ENCODE measurements at regions not wholly inside any gene's neighbourhood (a gene's known extent, or its start where the extent isn't known, plus 50 kb on each side); places are given as distances from the start of the nearest gene placed in this dataset.

DNA sequence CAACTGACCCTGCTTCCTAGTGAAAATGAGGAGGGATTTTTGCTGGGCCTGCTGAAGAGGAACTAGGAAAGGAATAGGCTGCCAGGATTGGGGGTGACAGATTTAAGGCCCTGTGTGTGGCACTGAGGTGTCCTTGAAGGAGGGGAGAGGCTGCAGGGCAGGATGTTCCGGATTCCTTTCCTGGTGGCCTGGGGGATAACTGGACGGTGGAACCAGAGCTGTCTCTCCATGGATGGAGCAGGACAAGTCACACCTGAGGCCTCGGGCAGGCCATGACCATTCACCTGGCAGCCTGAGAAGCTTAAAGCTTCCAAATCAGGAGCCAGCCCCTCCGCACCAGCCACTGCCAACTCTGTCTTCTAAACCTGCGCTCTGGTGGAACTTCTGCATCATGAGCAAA, 56.0 kb upstream of the SLC22A23 start:
- FAIRE-seq: no peak
- no peaks in the 10 kb centered on the region for H3K4me1 ChIP-seq (ENCODE audit: control insufficient read depth, insufficient read depth, low read length)

More for the DNA sequence above, 56.0 kb upstream of the SLC22A23 start:
- in situ Hi-C loops (cut with MboI) (no loop called here), intact Hi-C loops (cut with micrococcal nuclease; ENCODE audit: unreplicated experiment) (loop anchor here (5.0 kb wide), 1 partner anchor 236 kb away; no protein-coding TSS in a partner anchor)
- ChIA-PET SMC1A (ENCODE audit: uncharacterized antibody, unreplicated experiment) (interaction anchor here (0.8 kb wide), 1 partner anchor 15 kb away, joined by 3 read pairs; no protein-coding TSS in a partner anchor), POLR2A (no interaction called here), CTCF (no interaction called here), RAD21 (ENCODE audit: unreplicated experiment) (interaction anchor here (1.2 kb wide), 1 partner anchor 261 kb away, joined by 3 read pairs; no protein-coding TSS in a partner anchor)
- WGBS (ENCODE audit: insufficient coverage, insufficient replicate concordance, low lambda C conversion rate, missing lambda C conversion rate): 28% methylated on average over 4 of the region's 5 CpGs
- Histone ChIP-seq H3K4me2 (ENCODE audit: control insufficient read depth, insufficient read depth) (no peak overlapping the region), H3K27ac (ENCODE audit: control insufficient read depth, insufficient read depth) (no peak overlapping the region), H3K4me3 (no peak overlapping the region), H3K79me2 (ENCODE audit: control insufficient read depth, insufficient read depth, low read length) (no peaks in the 10 kb centered on the region), H3K9ac (ENCODE audit: control insufficient read depth, insufficient read depth, low read length) (no peak overlapping the region), H3K9me3 (replicated peaks; ENCODE audit: control insufficient read depth, insufficient read depth, low read length) (no peaks in the 10 kb centered on the region), H2AFZ (ENCODE audit: control insufficient read depth, low read depth, low read length) (no peak overlapping the region), H4K20me1 (ENCODE audit: control insufficient read depth, insufficient read depth) (no peaks in the 10 kb centered on the region), H3K36me3 (ENCODE audit: control insufficient read depth in 2 of 2, insufficient read depth in 2 of 2, low read length in 1 of 2) (no peaks in the 10 kb centered on the region), H3K27me3 (replicated peaks in 1 of 2; ENCODE audit: control insufficient read depth in 2 of 2, insufficient read depth in 2 of 2, low read length in 1 of 2) (no peaks in the 10 kb centered on the region; a peak in 2 of 4 replicates)
- BruUV-seq (replicated peaks): no TSS peak
- TF ChIP-seq IKZF1 (conservative IDR thresholded peaks at IDR 0.05) (no peak), PML (IDR thresholded peaks at IDR 0.05; ENCODE audit: low read length) (no peak), ZNF622 (IDR thresholded peaks at IDR 0.05) (no peak), RUNX3 (IDR thresholded peaks at IDR 0.05; ENCODE audit: low read length) (no peak), ETV6 (conservative IDR thresholded peaks at IDR 0.05 in 1 of 2, IDR thresholded peaks at IDR 0.05 in 1 of 2; ENCODE audit: borderline replicate concordance in 1 of 2, low read depth in 1 of 2) (no peak), ESRRA (IDR thresholded peaks at IDR 0.05; ENCODE audit: low read length) (no peak), CREM (IDR thresholded peaks at IDR 0.05; ENCODE audit: low read depth) (no peak), RELA (IDR thresholded peaks at IDR 0.05; ENCODE audit: borderline replicate concordance, partially characterized antibody) (no peak), CREB1 (IDR thresholded peaks at IDR 0.05; ENCODE audit: low read depth) (no peak), SMAD5 (IDR thresholded peaks at IDR 0.05; ENCODE audit: low read depth) (no peak), TBL1XR1 (IDR thresholded peaks at IDR 0.05; ENCODE audit: low read depth, low read length) (no peak), CBX5 (IDR thresholded peaks at IDR 0.05; ENCODE audit: low read depth) (no peak), ASH2L (IDR thresholded peaks at IDR 0.05; ENCODE audit: borderline replicate concordance, low read depth) (no peak)
- TF ChIP-seq, protein P1, sequence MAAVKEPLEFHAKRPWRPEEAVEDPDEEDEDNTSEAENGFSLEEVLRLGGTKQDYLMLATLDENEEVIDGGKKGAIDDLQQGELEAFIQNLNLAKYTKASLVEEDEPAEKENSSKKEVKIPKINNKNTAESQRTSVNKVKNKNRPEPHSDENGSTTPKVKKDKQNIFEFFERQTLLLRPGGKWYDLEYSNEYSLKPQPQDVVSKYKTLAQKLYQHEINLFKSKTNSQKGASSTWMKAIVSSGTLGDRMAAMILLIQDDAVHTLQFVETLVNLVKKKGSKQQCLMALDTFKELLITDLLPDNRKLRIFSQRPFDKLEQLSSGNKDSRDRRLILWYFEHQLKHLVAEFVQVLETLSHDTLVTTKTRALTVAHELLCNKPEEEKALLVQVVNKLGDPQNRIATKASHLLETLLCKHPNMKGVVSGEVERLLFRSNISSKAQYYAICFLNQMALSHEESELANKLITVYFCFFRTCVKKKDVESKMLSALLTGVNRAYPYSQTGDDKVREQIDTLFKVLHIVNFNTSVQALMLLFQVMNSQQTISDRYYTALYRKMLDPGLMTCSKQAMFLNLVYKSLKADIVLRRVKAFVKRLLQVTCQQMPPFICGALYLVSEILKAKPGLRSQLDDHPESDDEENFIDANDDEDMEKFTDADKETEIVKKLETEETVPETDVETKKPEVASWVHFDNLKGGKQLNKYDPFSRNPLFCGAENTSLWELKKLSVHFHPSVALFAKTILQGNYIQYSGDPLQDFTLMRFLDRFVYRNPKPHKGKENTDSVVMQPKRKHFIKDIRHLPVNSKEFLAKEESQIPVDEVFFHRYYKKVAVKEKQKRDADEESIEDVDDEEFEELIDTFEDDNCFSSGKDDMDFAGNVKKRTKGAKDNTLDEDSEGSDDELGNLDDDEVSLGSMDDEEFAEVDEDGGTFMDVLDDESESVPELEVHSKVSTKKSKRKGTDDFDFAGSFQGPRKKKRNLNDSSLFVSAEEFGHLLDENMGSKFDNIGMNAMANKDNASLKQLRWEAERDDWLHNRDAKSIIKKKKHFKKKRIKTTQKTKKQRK (IDR thresholded peaks at IDR 0.05; ENCODE audit: low read depth, low read length): no peak
- TF ChIP-seq, protein P2, sequence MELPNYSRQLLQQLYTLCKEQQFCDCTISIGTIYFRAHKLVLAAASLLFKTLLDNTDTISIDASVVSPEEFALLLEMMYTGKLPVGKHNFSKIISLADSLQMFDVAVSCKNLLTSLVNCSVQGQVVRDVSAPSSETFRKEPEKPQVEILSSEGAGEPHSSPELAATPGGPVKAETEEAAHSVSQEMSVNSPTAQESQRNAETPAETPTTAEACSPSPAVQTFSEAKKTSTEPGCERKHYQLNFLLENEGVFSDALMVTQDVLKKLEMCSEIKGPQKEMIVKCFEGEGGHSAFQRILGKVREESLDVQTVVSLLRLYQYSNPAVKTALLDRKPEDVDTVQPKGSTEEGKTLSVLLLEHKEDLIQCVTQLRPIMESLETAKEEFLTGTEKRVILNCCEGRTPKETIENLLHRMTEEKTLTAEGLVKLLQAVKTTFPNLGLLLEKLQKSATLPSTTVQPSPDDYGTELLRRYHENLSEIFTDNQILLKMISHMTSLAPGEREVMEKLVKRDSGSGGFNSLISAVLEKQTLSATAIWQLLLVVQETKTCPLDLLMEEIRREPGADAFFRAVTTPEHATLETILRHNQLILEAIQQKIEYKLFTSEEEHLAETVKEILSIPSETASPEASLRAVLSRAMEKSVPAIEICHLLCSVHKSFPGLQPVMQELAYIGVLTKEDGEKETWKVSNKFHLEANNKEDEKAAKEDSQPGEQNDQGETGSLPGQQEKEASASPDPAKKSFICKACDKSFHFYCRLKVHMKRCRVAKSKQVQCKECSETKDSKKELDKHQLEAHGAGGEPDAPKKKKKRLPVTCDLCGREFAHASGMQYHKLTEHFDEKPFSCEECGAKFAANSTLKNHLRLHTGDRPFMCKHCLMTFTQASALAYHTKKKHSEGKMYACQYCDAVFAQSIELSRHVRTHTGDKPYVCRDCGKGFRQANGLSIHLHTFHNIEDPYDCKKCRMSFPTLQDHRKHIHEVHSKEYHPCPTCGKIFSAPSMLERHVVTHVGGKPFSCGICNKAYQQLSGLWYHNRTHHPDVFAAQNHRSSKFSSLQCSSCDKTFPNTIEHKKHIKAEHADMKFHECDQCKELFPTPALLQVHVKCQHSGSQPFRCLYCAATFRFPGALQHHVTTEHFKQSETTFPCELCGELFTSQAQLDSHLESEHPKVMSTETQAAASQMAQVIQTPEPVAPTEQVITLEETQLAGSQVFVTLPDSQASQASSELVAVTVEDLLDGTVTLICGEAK (IDR thresholded peaks at IDR 0.05; ENCODE audit: borderline replicate concordance): no peak
- TF ChIP-seq, protein P3, sequence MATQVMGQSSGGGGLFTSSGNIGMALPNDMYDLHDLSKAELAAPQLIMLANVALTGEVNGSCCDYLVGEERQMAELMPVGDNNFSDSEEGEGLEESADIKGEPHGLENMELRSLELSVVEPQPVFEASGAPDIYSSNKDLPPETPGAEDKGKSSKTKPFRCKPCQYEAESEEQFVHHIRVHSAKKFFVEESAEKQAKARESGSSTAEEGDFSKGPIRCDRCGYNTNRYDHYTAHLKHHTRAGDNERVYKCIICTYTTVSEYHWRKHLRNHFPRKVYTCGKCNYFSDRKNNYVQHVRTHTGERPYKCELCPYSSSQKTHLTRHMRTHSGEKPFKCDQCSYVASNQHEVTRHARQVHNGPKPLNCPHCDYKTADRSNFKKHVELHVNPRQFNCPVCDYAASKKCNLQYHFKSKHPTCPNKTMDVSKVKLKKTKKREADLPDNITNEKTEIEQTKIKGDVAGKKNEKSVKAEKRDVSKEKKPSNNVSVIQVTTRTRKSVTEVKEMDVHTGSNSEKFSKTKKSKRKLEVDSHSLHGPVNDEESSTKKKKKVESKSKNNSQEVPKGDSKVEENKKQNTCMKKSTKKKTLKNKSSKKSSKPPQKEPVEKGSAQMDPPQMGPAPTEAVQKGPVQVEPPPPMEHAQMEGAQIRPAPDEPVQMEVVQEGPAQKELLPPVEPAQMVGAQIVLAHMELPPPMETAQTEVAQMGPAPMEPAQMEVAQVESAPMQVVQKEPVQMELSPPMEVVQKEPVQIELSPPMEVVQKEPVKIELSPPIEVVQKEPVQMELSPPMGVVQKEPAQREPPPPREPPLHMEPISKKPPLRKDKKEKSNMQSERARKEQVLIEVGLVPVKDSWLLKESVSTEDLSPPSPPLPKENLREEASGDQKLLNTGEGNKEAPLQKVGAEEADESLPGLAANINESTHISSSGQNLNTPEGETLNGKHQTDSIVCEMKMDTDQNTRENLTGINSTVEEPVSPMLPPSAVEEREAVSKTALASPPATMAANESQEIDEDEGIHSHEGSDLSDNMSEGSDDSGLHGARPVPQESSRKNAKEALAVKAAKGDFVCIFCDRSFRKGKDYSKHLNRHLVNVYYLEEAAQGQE (IDR thresholded peaks at IDR 0.05; ENCODE audit: low read depth, low read length): no peak
- DNase-seq (ENCODE audit: low read depth, low spot score) (no peak), ATAC-seq (no peak)

All from GM12878 (cell line).